GM12864 (cell line): ENCODE measurements at regions not wholly inside any gene's neighbourhood (a gene's known extent, or its start where the extent isn't known, plus 50 kb on each side); places are given as distances from the start of the nearest gene placed in this dataset.

ENCODE experiments used
- DNase-seq: peaks from one replicate; pipeline ENCODE4 v3.0.0-alpha.2; 2011; ENCODE audit warnings: low read depth
- H3K4me3 ChIP-seq: 2 replicates; pipeline ENCODE4 v1.5.1; 2011; ENCODE audit warnings: mild to moderate bottlenecking, low read depth, low read length, control low read depth
- CTCF ChIP-seq: IDR thresholded peaks from 2 replicates; pipeline ENCODE4 v1.5.1; 2011; ENCODE audit warnings: low read depth, mild to moderate bottlenecking, moderate library complexity, low read length, control low read depth, inconsistent platforms; ENCODE audit errors: missing control alignments

GRCh38 chr7:81430761-81431160 is 339.1 kb downstream of the HGF start:
- TF ChIP-seq CTCF = no peak
- no peak overlapping the region for H3K4me3 ChIP-seq
- DNase-seq = no peak

- no peak overlapping the region for H3K4me3 ChIP-seq
- DNase-seq = no peak
- TF ChIP-seq CTCF = no peak
These were observed 339.7 kb downstream of the HGF start for GRCh38 chr7:81430150-81430549.

- TF ChIP-seq CTCF = no peak
- H3K4me3 ChIP-seq = no peak overlapping the region
- no peak for DNase-seq
These were observed 342.4 kb downstream of the HGF start for GRCh38 chr7:81427461-81427860.

- no peak overlapping the region for H3K4me3 ChIP-seq
- no peak for TF ChIP-seq CTCF
- no peak for DNase-seq
These were observed 349.2 kb downstream of the HGF start for GRCh38 chr7:81420526-81421226.

- no peak overlapping the region for H3K4me3 ChIP-seq
- TF ChIP-seq CTCF = no peak
- DNase-seq = no peak
These were observed 350.1 kb downstream of the HGF start for GRCh38 chr7:81419731-81420130.

- no peak for DNase-seq
- TF ChIP-seq CTCF = no peak
- no peak overlapping the region for H3K4me3 ChIP-seq
These were observed 353.2 kb downstream of the HGF start for GRCh38 chr7:81416659-81417058.

- no peak for DNase-seq
- TF ChIP-seq CTCF = no peak
- no peak overlapping the region for H3K4me3 ChIP-seq
These were observed 354.7 kb downstream of the HGF start for GRCh38 chr7:81415181-81415580.
